ENCODE measurements at regions not wholly inside any gene's neighbourhood (a gene's known extent, or its start where the extent isn't known, plus 50 kb on each side); places are given as distances from the start of the nearest gene placed in this dataset.

DNA sequence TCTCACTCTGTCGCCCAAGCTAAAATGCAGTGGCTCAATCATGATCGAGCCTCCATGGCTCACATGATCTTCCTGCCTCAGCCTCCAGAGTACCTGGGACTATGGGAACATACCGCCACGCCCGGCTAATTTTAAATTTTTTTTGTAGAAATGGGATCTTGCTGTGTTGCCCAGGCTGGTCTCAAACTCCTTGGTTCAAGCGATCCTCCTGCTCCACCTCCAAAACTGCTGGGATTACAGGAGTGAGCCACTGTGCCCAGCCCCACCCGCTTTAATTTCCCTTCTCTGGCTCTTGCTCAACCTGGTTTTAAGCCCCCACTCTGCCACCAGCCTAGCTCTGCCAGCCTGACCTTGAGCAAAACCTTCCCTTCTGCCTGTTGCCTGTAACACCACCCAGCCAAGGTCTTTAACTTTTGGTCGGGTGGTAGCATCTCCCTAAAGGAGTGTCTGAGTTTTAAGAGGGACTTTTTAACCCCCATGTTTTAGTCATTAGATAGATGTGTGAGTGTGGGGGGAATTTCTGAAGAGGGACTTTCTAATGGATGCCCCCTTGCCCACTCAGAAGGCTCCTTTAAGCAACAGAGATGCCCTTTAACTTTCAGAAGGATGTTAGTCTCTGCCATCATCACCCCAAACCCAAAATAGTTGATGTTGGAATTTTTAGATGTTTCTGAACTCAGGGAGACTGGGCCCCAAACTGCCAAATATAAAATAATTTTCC is 71.8 kb upstream of the FOXP4 start:
- DNase-seq: no peak

DNA sequence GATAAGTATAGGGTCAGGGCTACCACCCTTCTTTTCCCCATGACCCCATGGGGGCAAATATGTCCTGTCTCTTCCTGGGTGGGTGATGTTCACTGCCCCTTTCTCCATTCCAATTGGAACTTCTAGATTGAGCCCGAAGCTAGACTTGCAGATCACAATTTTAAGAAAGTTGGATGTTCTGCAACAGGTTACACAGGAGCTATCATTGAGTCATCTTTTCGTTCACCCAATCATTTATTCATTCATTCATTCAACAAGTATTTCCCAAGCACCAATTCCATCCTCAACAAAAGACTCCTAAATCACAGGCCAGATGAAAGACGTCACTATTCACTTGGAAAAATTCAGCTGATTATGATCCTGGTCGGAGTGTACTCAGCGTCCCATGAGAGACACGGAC is 71.0 kb upstream of the FOXP4 start:
- DNase-seq: no peak

DNA sequence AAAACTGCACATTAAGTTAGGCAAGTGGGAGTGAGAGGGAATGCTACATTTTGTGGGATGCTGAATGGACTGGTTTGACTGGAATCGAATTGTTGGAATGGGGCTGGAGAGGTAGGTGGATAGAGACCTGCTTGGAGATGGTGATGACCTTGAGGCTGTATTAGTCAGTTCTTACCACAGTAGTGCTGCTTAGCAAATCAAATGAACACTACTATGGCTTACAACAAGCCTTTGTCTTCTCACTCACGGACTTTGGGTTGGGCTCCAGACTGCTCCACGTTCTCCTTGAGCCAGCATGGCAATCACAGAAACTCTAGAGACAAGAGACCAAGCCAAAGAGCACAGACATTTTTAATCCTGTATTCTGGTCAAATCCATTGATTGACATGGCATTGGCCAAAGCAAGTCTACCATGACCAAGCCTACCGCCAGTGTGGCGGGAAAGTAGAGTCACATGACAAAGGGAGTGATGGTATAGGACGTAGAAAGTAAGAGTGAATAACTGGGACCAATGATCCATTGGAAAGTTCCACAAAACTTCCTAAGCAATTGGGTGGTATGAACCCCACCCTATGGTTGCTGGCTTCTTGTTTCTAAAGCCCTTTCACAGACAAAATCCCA is 70.3 kb upstream of the FOXP4 start:
- DNase-seq: no peak

- no peak for DNase-seq
These were observed 69.8 kb upstream of the FOXP4 start for GRCh38 chr6:41476401-41476800.

DNA sequence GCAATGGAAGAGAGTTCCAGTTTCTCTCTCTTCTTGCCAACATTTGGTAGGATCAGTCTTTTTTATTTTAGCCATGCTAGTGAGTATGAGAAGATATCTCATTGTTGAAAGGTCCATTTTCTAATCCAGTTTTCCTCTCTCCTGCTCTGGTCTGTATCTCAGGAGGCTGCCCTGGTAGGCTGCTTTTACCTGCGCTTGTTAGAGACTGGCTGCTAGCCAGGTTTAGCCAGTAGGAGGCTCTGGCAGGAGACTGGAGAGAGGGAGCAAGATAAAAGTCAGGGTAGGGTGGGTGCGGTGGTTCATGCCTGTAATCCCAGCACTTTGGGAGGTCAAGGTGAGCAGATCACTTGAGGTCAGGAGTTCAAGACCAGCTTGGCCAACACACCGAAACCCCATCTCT is 68.6 kb upstream of the FOXP4 start:
- DNase-seq: no peak

GRCh38 chr6:41483943-41484342 is 62.2 kb upstream of the FOXP4 start:
- no peak for DNase-seq

- DNase-seq: no peak
These were observed 58.2 kb upstream of the FOXP4 start for GRCh38 chr6:41487860-41488432.

DNA sequence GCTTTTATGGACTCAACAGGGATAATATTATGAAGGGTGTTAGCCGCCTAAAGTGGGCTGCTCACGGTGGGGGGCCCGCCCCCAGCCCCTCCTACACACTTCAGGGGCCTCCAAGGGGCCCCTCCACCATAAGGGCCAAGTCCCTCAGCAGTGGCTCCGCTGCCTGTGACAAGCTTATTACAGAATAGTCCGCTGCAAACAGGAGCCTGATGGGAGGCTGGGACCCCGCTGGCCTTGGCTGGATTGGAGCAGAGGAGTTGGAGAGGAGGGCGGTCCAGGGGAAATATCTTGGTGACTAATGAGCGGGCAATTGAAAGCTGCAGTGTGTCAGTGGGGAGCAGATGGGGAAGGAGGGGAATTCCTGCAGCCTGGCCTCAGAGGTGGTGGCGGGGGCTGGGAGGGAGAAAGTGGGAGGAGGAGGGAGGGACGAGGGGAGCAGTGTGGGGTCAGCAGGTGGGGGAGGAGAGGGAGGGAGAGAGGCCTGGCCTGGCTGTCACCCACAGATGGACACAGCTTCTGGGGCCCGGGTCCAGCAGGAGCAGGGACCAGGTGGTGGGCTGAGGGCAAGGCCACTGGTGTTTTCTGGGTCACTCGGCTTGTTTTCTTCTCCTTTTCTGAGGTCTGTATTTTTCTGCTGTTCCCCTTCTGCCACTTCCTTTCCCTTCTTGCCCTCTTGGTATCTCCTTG is 57.6 kb upstream of the FOXP4 start:
- DNase-seq: peak; percentile 57

- DNase-seq: no peak
These were observed 56.9 kb upstream of the FOXP4 start for GRCh38 chr6:41489120-41489851.

- no peak for DNase-seq
These were observed 53.8 kb upstream of the FOXP4 start for GRCh38 chr6:41492261-41492891.

DNA sequence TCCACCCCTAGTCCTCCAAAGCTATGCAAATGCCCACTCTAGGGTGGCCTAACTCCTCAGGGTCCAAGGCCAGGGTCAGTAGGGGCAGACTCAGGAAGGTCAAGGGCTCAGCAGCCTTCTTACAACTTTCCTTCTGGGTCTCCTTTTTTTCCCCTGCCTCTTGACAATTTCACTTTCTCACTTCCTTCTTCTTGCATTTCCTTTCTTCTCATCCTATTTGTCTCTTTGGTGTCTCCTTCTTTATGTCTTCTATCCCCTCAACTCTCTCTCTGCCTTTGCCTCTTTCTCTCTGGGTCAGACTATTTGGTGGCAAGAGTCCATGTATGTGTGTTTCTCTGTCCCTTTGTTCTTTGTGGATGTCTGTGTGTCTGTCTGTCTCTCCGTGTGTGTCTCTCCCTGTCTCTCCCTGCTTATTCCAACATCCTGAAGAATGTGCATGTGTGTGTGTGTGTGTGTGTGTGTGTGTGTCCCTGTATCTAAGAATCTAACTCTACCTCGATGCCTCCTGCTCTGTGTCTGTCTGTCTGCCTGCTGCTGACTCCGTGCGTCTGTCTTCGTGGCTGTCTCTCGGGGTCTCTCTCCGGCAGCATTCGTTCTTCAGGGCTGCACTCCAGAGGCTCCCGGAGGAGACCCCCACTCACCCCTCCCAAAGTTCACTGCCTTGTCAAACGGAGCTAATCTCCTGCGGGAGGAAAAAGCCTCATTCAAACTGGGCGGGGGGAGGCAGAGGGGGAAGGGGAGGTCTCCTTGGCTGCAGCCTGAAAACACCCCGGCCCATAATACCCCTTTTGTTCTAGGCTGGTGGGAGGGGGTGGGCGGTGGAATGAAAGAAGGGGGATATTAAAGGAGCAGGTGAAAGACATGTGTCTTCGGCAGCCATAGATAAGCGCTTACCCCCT is 51.7 kb upstream of the FOXP4 start:
- DNase-seq: no peak

Measured in NCI-H510A treated with DMSO at 0.1 percent for 48 hours (cell line).